GM12878 (cell line): ENCODE measurements at regions not wholly inside any gene's neighbourhood (a gene's known extent, or its start where the extent isn't known, plus 50 kb on each side); places are given as distances from the start of the nearest gene placed in this dataset.

Experiments
- ATAC-seq: fragments of 200-7000 bp; cut with Tn5 transposase; 3 replicates; pipeline ENCODE4 v1.9.1; 2020; ENCODE audit warnings: mild to moderate bottlenecking, moderate library complexity
- BruUV-seq: library from RNA; stranded (reverse); fragments of 400-500 nt; replicated peaks from 2 replicates; lab custom pipeline; 2021; lab: Mats Ljungman, UMichigan
- CTCF ChIA-PET: fragments of 300-600 bp; sonication (Branson Sonifier 250); formaldehyde crosslinking; extraction: SDS; loops from one replicate; lab custom pipeline; 2021; ENCODE audit warnings: inconsistent platforms; lab: Yijun Ruan, JAX
- POLR2A ChIA-PET: fragments of 350-600 bp; formaldehyde crosslinking; extraction: SDS; loops from one replicate; lab custom pipeline; 2021; ENCODE audit warnings: inconsistent platforms; lab: Charles Lee
- RAD21 ChIA-PET: fragments of 300-600 bp; sonication (Branson Sonifier 250); formaldehyde crosslinking; loops from one replicate; lab custom pipeline; 2023; ENCODE audit warnings: antibody characterized with exemption; ENCODE audit not compliant: unreplicated experiment; lab: Charles Lee
- SMC1A ChIA-PET: fragments of 300-600 bp; sonication (Branson Sonifier 250); formaldehyde crosslinking; loops from one replicate; lab custom pipeline; 2023; ENCODE audit not compliant: unreplicated experiment, uncharacterized antibody; lab: Charles Lee
- DNase-seq: peaks from one replicate; pipeline ENCODE4 v3.0.0-alpha.2; 2011; ENCODE audit warnings: low read depth, low spot score
- FAIRE-seq: peaks from 3 replicates; lab custom pipeline; 2011; peaks lifted over from hg19 to GRCh38; lab: Jason Lieb, UNC
- H2AFZ ChIP-seq: 2 replicates; pipeline ENCODE4 v1.6.0; 2011; ENCODE audit warnings: low read depth, low read length, control low read depth; ENCODE audit not compliant: control insufficient read depth
- H3K27ac ChIP-seq: 2 replicates; pipeline ENCODE4 v1.5.1; 2011; ENCODE audit warnings: control low read depth; ENCODE audit not compliant: control insufficient read depth, insufficient read depth
- H3K27me3 ChIP-seq, 2 experiments: replicated peaks in 1 of 2; 2 replicates each; pipeline versions ENCODE4 v1.6.0 to v1.6.1; 2011; ENCODE audit warnings: low read length in 1 of 2; ENCODE audit not compliant: control insufficient read depth in 2 of 2, insufficient read depth in 2 of 2
- H3K36me3 ChIP-seq, 2 experiments: 2 replicates each; pipeline ENCODE4 v1.5.1; 2011; ENCODE audit warnings: low read length in 1 of 2; ENCODE audit not compliant: control insufficient read depth in 2 of 2, insufficient read depth in 2 of 2
- H3K4me1 ChIP-seq: 2 replicates; pipeline ENCODE4 v1.6.1; 2011; ENCODE audit warnings: mild to moderate bottlenecking, low read length, moderate library complexity, mixed read lengths; ENCODE audit not compliant: control insufficient read depth, insufficient read depth
- H3K4me2 ChIP-seq: 2 replicates; pipeline ENCODE4 v1.6.0; 2011; ENCODE audit warnings: control low read depth; ENCODE audit not compliant: control insufficient read depth, insufficient read depth
- H3K4me3 ChIP-seq: fragments of 200-600 bp; sonication (generic); 2 replicates; pipeline ENCODE4 v1.5.1; 2016
- H3K79me2 ChIP-seq: 2 replicates; pipeline ENCODE4 v1.6.0; 2011; ENCODE audit warnings: low read length; ENCODE audit not compliant: control insufficient read depth, insufficient read depth
- H3K9ac ChIP-seq: 2 replicates; pipeline ENCODE4 v1.8.0; 2011; ENCODE audit warnings: low read length, control low read depth, mixed read lengths; ENCODE audit not compliant: control insufficient read depth, insufficient read depth
- H3K9me3 ChIP-seq: replicated peaks from 3 replicates; pipeline ENCODE4 v1.5.1; 2011; ENCODE audit warnings: mild to moderate bottlenecking, low read length; ENCODE audit not compliant: control insufficient read depth, insufficient read depth
- H4K20me1 ChIP-seq: 2 replicates; pipeline ENCODE4 v1.6.0; 2011; ENCODE audit not compliant: control insufficient read depth, insufficient read depth
- IRF3 ChIP-seq: fragments of 450-650 bp; IDR thresholded peaks from 2 replicates; pipeline ENCODE4 v1.6.1; 2014; ENCODE audit warnings: mild to moderate bottlenecking
- JUND ChIP-seq: IDR thresholded peaks from 2 replicates; pipeline ENCODE4 v1.6.1; 2012; ENCODE audit warnings: low read depth, mild to moderate bottlenecking, low read length, improper control_type of control experiment, moderate library complexity
- PML ChIP-seq: IDR thresholded peaks from 2 replicates; pipeline ENCODE4 v1.6.1; 2012; ENCODE audit warnings: low read length, inconsistent platforms
- POU2F2 ChIP-seq: IDR thresholded peaks from 3 replicates; pipeline ENCODE4 v1.6.1; 2011; ENCODE audit warnings: low read depth, mild to moderate bottlenecking, low read length, borderline replicate concordance
- USF1 ChIP-seq: IDR thresholded peaks from 2 replicates; pipeline ENCODE4 v1.6.1; 2011; ENCODE audit warnings: borderline replicate concordance, low read depth, mild to moderate bottlenecking, moderate library complexity, mixed read lengths, low read length; ENCODE audit not compliant: insufficient read depth; ENCODE audit errors: extremely low read length
- ZNF592 ChIP-seq: fragments of 450-650 bp; IDR thresholded peaks from 2 replicates; pipeline ENCODE4 v1.6.1; 2017; ENCODE audit warnings: mild to moderate bottlenecking, moderate library complexity
- WGBS: methylation state at CpG from one replicate; pipeline ENCODE4 v1.1.6; 2016; ENCODE audit warnings: low lambda C conversion rate; ENCODE audit not compliant: insufficient replicate concordance, insufficient coverage; ENCODE audit errors: missing lambda C conversion rate; 5-methylcytosine and 5-hydroxymethylcytosine counted together
- in situ Hi-C: fragments of 300-500 bp; cut with MboI; formaldehyde crosslinking; loops from 9 replicates; pipeline ENCODE4 v1.14.3; 2018; ENCODE audit warnings: mixed read lengths
- intact Hi-C: fragments of 100-400 bp; cut with micrococcal nuclease; formaldehyde crosslinking; loops from one replicate; pipeline ENCODE4 v1.14.2; 2022; ENCODE audit not compliant: unreplicated experiment

- TF ChIP-seq IRF3, result no peak
Observed at GRCh38 chr10:130891066-130891465, 420.5 kb downstream of the TCERG1L start (continued).

GRCh38 chr10:130894471-130894870 lies 417.1 kb downstream of the TCERG1L start:
- no peak for ATAC-seq
- 8% methylated on average over 7 of the region's 7 CpGs for WGBS
- Histone ChIP-seq H3K36me3 (no peaks in the 10 kb centered on the region), H3K4me3 (no peak overlapping the region), H3K9me3 (no peaks in the 10 kb centered on the region), H3K79me2 (no peaks in the 10 kb centered on the region), H3K27me3 (no peaks in the 10 kb centered on the region), H3K27ac (no peak overlapping the region), H3K4me1 (no peaks in the 10 kb centered on the region), H3K4me2 (no peak overlapping the region), H3K9ac (no peak overlapping the region), H4K20me1 (no peaks in the 10 kb centered on the region), H2AFZ (no peak overlapping the region)
- intact Hi-C loops, result no loop called here
- TF ChIP-seq POU2F2 (no peak), PML (no peak), ZNF592 (no peak), USF1 (no peak), JUND (no peak)
- SMC1A ChIA-PET, result no interaction called here
- FAIRE-seq, result no peak
- no TSS peak for BruUV-seq
- RAD21 ChIA-PET, result no interaction called here
- no peak for DNase-seq
- POLR2A ChIA-PET, result no interaction called here
- in situ Hi-C loops, result no loop called here
- CTCF ChIA-PET, result no interaction called here
